22Rv1 (cell line): ENCODE measurements at regions not wholly inside any gene's neighbourhood (a gene's known extent, or its start where the extent isn't known, plus 50 kb on each side); places are given as distances from the start of the nearest gene placed in this dataset.
"Not testable (repeated sequence)": the region's sequence is repeated elsewhere in the genome, so short reads cannot be mapped to it uniquely, and the experiment has no call there.

Experiments used
- H3K27ac ChIP-seq: fragments of 450-650 bp; 2 replicates; pipeline ENCODE4 v1.5.1; 2017
- ZFX ChIP-seq: fragments of 450-650 bp; IDR thresholded peaks from 2 replicates; pipeline ENCODE4 v1.6.1; 2017; ENCODE audit warnings: antibody characterized with exemption, borderline replicate concordance
- TF ChIP-seq, protein P1 (sequence below): fragments of 450-650 bp; IDR thresholded peaks from 2 replicates; pipeline ENCODE4 v1.5.1; 2017; ENCODE audit warnings: mild to moderate bottlenecking

GRCh38 chr16:8080817-8081216 lies 509.5 kb downstream of the TMEM114 start:
- TF ChIP-seq ZFX, result no peak
- TF ChIP-seq, protein P1, sequence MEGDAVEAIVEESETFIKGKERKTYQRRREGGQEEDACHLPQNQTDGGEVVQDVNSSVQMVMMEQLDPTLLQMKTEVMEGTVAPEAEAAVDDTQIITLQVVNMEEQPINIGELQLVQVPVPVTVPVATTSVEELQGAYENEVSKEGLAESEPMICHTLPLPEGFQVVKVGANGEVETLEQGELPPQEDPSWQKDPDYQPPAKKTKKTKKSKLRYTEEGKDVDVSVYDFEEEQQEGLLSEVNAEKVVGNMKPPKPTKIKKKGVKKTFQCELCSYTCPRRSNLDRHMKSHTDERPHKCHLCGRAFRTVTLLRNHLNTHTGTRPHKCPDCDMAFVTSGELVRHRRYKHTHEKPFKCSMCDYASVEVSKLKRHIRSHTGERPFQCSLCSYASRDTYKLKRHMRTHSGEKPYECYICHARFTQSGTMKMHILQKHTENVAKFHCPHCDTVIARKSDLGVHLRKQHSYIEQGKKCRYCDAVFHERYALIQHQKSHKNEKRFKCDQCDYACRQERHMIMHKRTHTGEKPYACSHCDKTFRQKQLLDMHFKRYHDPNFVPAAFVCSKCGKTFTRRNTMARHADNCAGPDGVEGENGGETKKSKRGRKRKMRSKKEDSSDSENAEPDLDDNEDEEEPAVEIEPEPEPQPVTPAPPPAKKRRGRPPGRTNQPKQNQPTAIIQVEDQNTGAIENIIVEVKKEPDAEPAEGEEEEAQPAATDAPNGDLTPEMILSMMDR, result no peak
- no peak overlapping the region for H3K27ac ChIP-seq

DNA sequence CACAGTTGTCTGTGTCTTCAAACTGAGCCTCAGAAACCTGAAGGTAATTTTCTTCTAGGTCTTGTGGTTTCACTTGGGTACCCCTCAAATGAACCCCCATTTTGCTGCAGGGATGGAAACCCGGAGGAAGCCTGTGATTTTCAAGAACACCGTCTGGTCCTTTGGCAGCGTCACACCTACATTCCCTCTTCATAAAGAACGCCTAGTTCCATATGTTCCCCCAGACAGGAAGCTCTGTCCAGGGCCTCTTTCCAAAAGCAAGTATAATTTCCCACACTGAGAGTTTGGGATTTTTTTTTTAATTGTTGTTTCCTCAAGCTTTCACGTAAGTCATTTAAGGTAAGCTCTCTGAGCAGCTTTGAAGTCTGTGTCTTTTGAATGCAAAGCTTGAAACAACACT lies 515.0 kb downstream of the TMEM114 start:
- TF ChIP-seq ZFX, result no peak
- TF ChIP-seq, protein P1, result no peak
- H3K27ac ChIP-seq, result no peak overlapping the region

DNA sequence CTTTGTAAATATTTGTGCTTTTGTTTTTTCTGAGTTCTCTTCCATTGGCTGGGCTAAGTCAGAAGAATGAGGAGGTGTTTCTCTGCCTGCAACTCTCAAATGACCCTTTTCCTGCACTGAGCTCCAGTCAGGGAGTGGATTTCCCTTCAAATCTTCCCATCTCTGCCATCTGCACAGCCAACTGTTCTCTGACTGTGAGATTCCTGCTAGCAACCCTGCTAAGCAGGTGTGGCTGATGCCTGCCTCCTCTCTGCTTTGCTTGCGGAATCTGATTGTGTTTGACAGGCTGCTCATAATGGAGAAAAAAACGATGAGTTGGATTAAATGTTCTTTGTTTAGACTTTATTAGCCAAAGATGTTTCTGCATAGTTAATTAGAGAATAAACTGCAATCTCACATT lies 519.8 kb downstream of the TMEM114 start:
- TF ChIP-seq ZFX, result no peak
- TF ChIP-seq, protein P1, result no peak

DNA sequence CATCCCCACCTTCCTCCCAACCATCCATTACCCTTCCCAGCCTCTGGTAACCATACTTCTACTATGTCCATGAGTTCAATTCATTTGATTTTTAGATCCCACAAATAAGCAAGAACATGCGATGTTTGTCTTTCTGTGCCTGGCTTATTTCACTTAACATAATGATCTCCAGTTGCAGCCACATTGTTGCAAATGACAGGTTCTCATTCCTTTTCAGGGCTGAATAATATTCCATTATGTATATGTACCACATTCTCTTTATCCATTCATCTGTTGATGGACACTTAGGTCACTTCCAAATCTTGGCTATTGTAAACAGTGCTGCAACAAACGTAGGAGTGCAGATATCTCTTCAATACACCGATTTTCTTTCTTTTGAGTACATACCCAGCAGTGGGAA lies 522.1 kb downstream of the TMEM114 start:
- not testable (repeated sequence) for H3K27ac ChIP-seq

More for the DNA sequence above, 519.8 kb downstream of the TMEM114 start:
- no peak overlapping the region for H3K27ac ChIP-seq

- no peak for TF ChIP-seq ZFX
- TF ChIP-seq, protein P1, result no peak
- no peak overlapping the region for H3K27ac ChIP-seq
These were observed 527.2 kb downstream of the TMEM114 start for GRCh38 chr16:8063159-8063558.

DNA sequence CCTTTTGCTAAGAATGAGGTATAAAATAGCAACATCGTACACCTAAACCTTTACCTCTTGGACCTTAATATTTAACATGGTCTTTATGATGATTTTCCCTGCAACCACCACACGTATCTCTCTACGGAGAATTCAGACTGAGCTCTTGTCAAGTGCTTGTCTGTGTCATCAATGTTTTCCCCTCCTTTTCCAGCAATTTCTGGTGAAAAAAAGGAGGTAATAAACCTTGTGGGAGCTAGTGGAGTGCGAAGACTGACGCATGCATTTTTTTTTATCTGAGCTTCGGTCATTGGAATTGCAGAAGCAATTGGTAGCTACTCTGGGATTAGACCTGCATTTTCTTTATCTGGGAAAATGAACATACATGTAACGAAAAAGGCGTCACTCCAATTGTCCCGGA lies 527.6 kb downstream of the TMEM114 start:
- H3K27ac ChIP-seq, result no peak overlapping the region
- TF ChIP-seq, protein P1, result no peak
- no peak for TF ChIP-seq ZFX

- peak overlapping the region; percentile 80 for H3K27ac ChIP-seq
- TF ChIP-seq ZFX, result no peak
- TF ChIP-seq, protein P1, result no peak
These were observed 534.5 kb downstream of the TMEM114 start for GRCh38 chr16:8055761-8056160.

GRCh38 chr16:8053437-8053836 lies 536.9 kb downstream of the TMEM114 start:
- TF ChIP-seq, protein P1, result no peak
- TF ChIP-seq ZFX, result no peak
- H3K27ac ChIP-seq, result no peak overlapping the region
